GM12892 (cell line): ENCODE measurements at regions not wholly inside any gene's neighbourhood (a gene's known extent, or its start where the extent isn't known, plus 50 kb on each side); places are given as distances from the start of the nearest gene placed in this dataset.

Experiments used
- POLR2A ChIP-seq: IDR thresholded peaks from 2 replicates; pipeline ENCODE4 v1.6.1; 2011; ENCODE audit warnings: low read depth, low read length, control low read depth
- POLR2AphosphoS5 ChIP-seq: IDR thresholded peaks from 2 replicates; pipeline ENCODE4 v1.6.1; 2011; ENCODE audit warnings: low read depth, low read length, control low read depth
- TAF1 ChIP-seq: IDR thresholded peaks from 2 replicates; pipeline ENCODE4 v1.6.1; 2011; ENCODE audit warnings: low read depth, mild to moderate bottlenecking, control low read depth, low read length, borderline replicate concordance

DNA sequence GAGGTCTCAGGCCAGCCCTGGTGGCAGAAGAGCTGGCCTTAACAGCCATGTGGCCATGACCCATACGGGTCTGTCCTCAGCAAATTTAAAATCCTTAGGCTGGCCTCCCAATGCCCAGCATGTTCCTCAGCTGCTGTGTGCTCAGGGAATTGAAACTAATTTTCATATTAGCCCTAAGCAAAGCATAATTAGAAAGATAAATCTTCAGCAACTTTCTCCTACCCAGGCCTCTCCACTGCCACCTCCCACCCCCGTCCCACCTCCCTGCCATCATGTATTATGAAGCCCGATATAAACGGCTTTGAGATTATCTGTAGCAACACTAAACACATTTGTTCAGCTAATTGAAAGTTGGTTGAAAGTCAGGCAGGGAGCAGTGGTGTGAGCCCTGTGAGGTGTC lies 178.8 kb upstream of the NTM start:
- TF ChIP-seq POLR2AphosphoS5 (no peak), TAF1 (no peak), POLR2A (no peak)
